Gastroesophageal sphincter (tissue), 3 donors: ENCODE measurements at regions not wholly inside any gene's neighbourhood (a gene's known extent, or its start where the extent isn't known, plus 50 kb on each side); places are given as distances from the start of the nearest gene placed in this dataset.

Experiments
- EP300 ChIP-seq: sonication (generic); formaldehyde crosslinking; IDR thresholded peaks from one replicate; pipeline ENCODE4 v1.6.1; 2017; ENCODE audit warnings: antibody characterized with exemption, mild to moderate bottlenecking
- POLR2A ChIP-seq, 2 donors: fragments of 450-650 bp; IDR thresholded peaks; one replicate each; pipeline ENCODE4 v1.6.1; 2017; ENCODE audit warnings: antibody characterized with exemption in 2 of 2, mild to moderate bottlenecking in 2 of 2, moderate library complexity in 1 of 2
- POLR2AphosphoS5 ChIP-seq: sonication (generic); formaldehyde crosslinking; IDR thresholded peaks from one replicate; pipeline ENCODE4 v1.6.1; 2017; ENCODE audit warnings: antibody characterized with exemption
- TF ChIP-seq, protein P1 (sequence below), 4 experiments: fragments of 200-600 bp in 2 of 4; fragments of 450-650 bp in 2 of 4; sonication (generic) in 1 of 4; IDR thresholded peaks; one replicate each; pipeline ENCODE4 v1.5.1; 2017 to 2019; ENCODE audit warnings: antibody characterized with exemption in 4 of 4, mild to moderate bottlenecking in 2 of 4, moderate library complexity in 2 of 4

- TF ChIP-seq POLR2A (IDR thresholded peaks at IDR 0.05) (no peak), POLR2AphosphoS5 (no peak), EP300 (no peak)
- TF ChIP-seq, protein P1, sequence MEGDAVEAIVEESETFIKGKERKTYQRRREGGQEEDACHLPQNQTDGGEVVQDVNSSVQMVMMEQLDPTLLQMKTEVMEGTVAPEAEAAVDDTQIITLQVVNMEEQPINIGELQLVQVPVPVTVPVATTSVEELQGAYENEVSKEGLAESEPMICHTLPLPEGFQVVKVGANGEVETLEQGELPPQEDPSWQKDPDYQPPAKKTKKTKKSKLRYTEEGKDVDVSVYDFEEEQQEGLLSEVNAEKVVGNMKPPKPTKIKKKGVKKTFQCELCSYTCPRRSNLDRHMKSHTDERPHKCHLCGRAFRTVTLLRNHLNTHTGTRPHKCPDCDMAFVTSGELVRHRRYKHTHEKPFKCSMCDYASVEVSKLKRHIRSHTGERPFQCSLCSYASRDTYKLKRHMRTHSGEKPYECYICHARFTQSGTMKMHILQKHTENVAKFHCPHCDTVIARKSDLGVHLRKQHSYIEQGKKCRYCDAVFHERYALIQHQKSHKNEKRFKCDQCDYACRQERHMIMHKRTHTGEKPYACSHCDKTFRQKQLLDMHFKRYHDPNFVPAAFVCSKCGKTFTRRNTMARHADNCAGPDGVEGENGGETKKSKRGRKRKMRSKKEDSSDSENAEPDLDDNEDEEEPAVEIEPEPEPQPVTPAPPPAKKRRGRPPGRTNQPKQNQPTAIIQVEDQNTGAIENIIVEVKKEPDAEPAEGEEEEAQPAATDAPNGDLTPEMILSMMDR (IDR thresholded peaks at IDR 0.05): no peak
Measured at GRCh38 chr13:39951301-39951700, 295.8 kb downstream of the COG6 start.
